Mucosa of rectum (tissue), 2 donors: ENCODE measurements at regions not wholly inside any gene's neighbourhood (a gene's known extent, or its start where the extent isn't known, plus 50 kb on each side); places are given as distances from the start of the nearest gene placed in this dataset.

ENCODE experiments used
- H3K27ac ChIP-seq, 2 donors: one replicate each; pipeline ENCODE4 v1.7.0; 2013; ENCODE audit warnings: inconsistent platforms in 2 of 2, low read depth in 2 of 2, low read length in 2 of 2
- H3K27me3 ChIP-seq, 2 donors: one replicate each; pipeline ENCODE4 v1.7.0; 2013; ENCODE audit warnings: low read length in 2 of 2; ENCODE audit not compliant: control insufficient read depth in 2 of 2, insufficient read depth in 2 of 2
- H3K36me3 ChIP-seq, 2 donors: one replicate each; pipeline ENCODE4 v1.7.0; 2013; ENCODE audit warnings: low read length in 2 of 2; ENCODE audit not compliant: control insufficient read depth in 2 of 2, insufficient read depth in 2 of 2
- H3K4me1 ChIP-seq, 2 donors: one replicate each; pipeline ENCODE4 v1.7.0; 2013; ENCODE audit warnings: low read length in 2 of 2, mild to moderate bottlenecking in 1 of 2; ENCODE audit not compliant: control insufficient read depth in 2 of 2, insufficient read depth in 2 of 2
- H3K4me3 ChIP-seq, 2 donors: one replicate each; pipeline ENCODE4 v1.7.0; 2013; ENCODE audit warnings: low read length in 2 of 2
- H3K9ac ChIP-seq, 2 donors: one replicate each; pipeline ENCODE4 v1.7.0; 2013; ENCODE audit warnings: low read length in 2 of 2, low read depth in 1 of 2, mild to moderate bottlenecking in 1 of 2
- H3K9me3 ChIP-seq, 2 donors: one replicate each; pipeline ENCODE4 v1.7.0; 2013; ENCODE audit warnings: low read length in 2 of 2; ENCODE audit not compliant: control insufficient read depth in 2 of 2
- donor health status: healthy.
- donor health status: Normal muscosa, but diverticular disease.

- no peaks in the 10 kb centered on the region for H3K4me1 ChIP-seq
- no peak overlapping the region for H3K27ac ChIP-seq
Observed at GRCh38 chr1:106912131-106912530, 144.3 kb upstream of the PRMT6 start.

DNA sequence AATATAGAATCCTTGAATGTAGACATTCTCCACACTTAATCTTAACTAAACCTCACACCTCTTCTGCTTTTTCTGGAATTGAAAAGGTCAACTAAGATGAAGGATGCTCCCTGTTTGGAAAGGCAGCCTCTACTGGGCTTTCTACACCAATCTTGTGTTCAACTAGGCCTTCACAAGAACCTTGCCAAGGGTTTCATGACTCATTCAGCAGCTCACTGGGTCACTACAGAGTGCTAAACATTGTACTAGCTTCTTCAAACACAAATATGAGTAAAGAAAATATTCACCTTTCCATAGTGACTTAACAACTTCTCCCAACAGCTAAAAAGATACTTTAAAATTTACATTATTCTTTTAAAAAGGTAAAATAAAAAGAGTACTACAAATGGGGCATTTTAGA is 135.3 kb upstream of the PRMT6 start:
- H3K9me3 ChIP-seq = no peaks in the 10 kb centered on the region
- H3K4me1 ChIP-seq = no peaks in the 10 kb centered on the region
- no peak overlapping the region for H3K9ac ChIP-seq
- H3K27me3 ChIP-seq = no peaks in the 10 kb centered on the region
- no peak overlapping the region for H3K27ac ChIP-seq
- H3K36me3 ChIP-seq = no peaks in the 10 kb centered on the region
- H3K4me3 ChIP-seq = no peak overlapping the region

More at GRCh38 chr1:106912131-106912530, 144.3 kb upstream of the PRMT6 start:
- no peak overlapping the region for H3K4me3 ChIP-seq
- H3K9ac ChIP-seq = no peak overlapping the region
- H3K27me3 ChIP-seq = no peaks in the 10 kb centered on the region
- H3K36me3 ChIP-seq = no peaks in the 10 kb centered on the region
- H3K9me3 ChIP-seq = no peaks in the 10 kb centered on the region

- no peaks in the 10 kb centered on the region for H3K9me3 ChIP-seq
- no peak overlapping the region for H3K9ac ChIP-seq
- H3K36me3 ChIP-seq = no peaks in the 10 kb centered on the region
- H3K4me3 ChIP-seq = no peak overlapping the region
- no peaks in the 10 kb centered on the region for H3K4me1 ChIP-seq
- H3K27me3 ChIP-seq = no peaks in the 10 kb centered on the region
- no peak overlapping the region for H3K27ac ChIP-seq
Observed at GRCh38 chr1:106924360-106924759, 132.1 kb upstream of the PRMT6 start.

DNA sequence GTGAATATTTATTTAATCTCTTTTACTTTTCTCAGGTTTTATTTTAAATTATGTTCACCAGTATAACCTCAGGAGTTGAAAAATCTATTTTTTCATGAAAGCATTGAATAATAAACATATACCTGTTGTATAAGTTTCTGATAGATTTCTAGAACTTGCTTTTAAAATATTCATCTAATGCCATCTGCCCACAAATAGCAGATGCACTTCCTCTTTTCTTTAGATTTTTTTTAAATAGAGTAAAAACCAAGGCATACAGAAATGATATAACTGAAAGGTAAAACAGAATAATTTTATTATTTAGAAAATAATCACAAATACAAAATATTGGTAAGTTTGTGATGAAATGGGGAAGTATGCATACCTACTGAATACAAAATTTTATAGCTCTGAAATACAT is 130.7 kb upstream of the PRMT6 start:
- Histone ChIP-seq H3K9me3 (no peaks in the 10 kb centered on the region), H3K36me3 (no peaks in the 10 kb centered on the region), H3K27me3 (no peaks in the 10 kb centered on the region), H3K4me1 (no peaks in the 10 kb centered on the region), H3K9ac (no peak overlapping the region), H3K27ac (no peak overlapping the region), H3K4me3 (no peak overlapping the region)

GRCh38 chr1:106926803-106927582 is 129.5 kb upstream of the PRMT6 start:
- Histone ChIP-seq H3K4me1 (no peaks in the 10 kb centered on the region), H3K9ac (no peak overlapping the region), H3K36me3 (no peaks in the 10 kb centered on the region), H3K4me3 (no peak overlapping the region), H3K9me3 (no peaks in the 10 kb centered on the region), H3K27me3 (no peaks in the 10 kb centered on the region), H3K27ac (no peak overlapping the region)

DNA sequence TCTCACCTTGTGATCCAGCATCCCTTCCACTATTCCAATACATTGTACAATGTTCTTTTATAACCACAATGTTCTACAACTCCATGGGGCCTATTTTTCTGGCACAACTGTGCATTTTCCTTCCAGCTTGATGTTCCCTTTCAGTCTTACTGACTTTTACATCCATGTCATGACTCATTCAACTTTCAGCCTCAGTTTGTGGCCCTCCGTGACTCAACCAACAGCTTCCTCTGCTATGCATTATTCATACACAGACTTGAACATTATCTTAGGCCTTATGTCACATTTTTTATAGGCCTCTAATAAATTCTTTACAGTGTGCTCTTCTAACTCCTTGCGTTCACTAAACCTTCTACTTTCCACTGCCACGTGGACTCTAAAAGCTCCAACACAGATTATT is 119.4 kb upstream of the PRMT6 start:
- Histone ChIP-seq H3K27me3 (no peaks in the 10 kb centered on the region), H3K36me3 (no peaks in the 10 kb centered on the region), H3K9me3 (no peaks in the 10 kb centered on the region), H3K27ac (no peak overlapping the region), H3K4me1 (no peaks in the 10 kb centered on the region), H3K4me3 (no peak overlapping the region), H3K9ac (no peak overlapping the region)

- H3K4me1 ChIP-seq = no peaks in the 10 kb centered on the region
- H3K27ac ChIP-seq = no peak overlapping the region
- no peak overlapping the region for H3K9ac ChIP-seq
- no peaks in the 10 kb centered on the region for H3K36me3 ChIP-seq
- no peak overlapping the region for H3K4me3 ChIP-seq
- no peaks in the 10 kb centered on the region for H3K9me3 ChIP-seq
- H3K27me3 ChIP-seq = no peaks in the 10 kb centered on the region
Observed at GRCh38 chr1:106944721-106945120, 111.8 kb upstream of the PRMT6 start.

GRCh38 chr1:106952776-106953175 is 103.7 kb upstream of the PRMT6 start:
- no peak overlapping the region for H3K4me3 ChIP-seq

GRCh38 chr1:106954661-106955229 is 101.7 kb upstream of the PRMT6 start:
- Histone ChIP-seq H3K9ac (no peak overlapping the region), H3K27ac (no peak overlapping the region), H3K36me3 (no peaks in the 10 kb centered on the region), H3K27me3 (no peaks in the 10 kb centered on the region), H3K4me3 (no peak overlapping the region), H3K4me1 (no peaks in the 10 kb centered on the region), H3K9me3 (no peaks in the 10 kb centered on the region)

More at GRCh38 chr1:106952776-106953175, 103.7 kb upstream of the PRMT6 start:
- Histone ChIP-seq H3K4me1 (no peaks in the 10 kb centered on the region), H3K36me3 (no peaks in the 10 kb centered on the region), H3K9me3 (no peaks in the 10 kb centered on the region), H3K27ac (no peak overlapping the region), H3K27me3 (no peaks in the 10 kb centered on the region), H3K9ac (no peak overlapping the region)

DNA sequence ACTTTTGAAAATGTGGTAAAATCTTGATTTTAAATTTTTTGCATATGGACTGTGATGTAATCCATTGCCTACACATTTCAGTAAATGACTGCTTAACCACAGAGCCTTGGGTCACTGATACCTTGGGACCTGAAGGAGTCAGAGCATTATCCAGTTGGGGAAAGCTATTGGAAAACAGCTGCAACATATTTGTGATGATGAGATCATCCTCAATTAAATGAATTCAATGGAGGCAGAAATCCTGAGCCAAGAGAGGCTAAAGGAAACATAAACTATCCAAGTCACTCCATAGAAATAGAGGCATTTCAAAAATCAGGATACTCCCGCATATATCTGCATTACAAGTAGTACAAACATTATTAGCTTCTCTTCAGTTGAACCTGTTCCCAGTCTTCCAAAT is 99.8 kb upstream of the PRMT6 start:
- Histone ChIP-seq H3K27me3 (no peaks in the 10 kb centered on the region), H3K27ac (no peak overlapping the region), H3K36me3 (no peaks in the 10 kb centered on the region), H3K9ac (no peak overlapping the region), H3K4me3 (no peak overlapping the region), H3K4me1 (no peaks in the 10 kb centered on the region), H3K9me3 (no peaks in the 10 kb centered on the region)
